Osteoblast (primary cell): ENCODE measurements at regions not wholly inside any gene's neighbourhood (a gene's known extent, or its start where the extent isn't known, plus 50 kb on each side); places are given as distances from the start of the nearest gene placed in this dataset.

ENCODE experiments used
- DNase-seq: peaks from one replicate; pipeline ENCODE4 v3.0.0; 2011; ENCODE audit warnings: low spot score, mixed read lengths; ENCODE audit not compliant: insufficient read length; ENCODE audit errors: missing footprints
- H2AFZ ChIP-seq: 2 replicates; pipeline ENCODE4 v1.6.0; 2011; ENCODE audit warnings: mild to moderate bottlenecking, low read length
- H3K27ac ChIP-seq: 2 replicates; pipeline ENCODE4 v1.5.1; 2011; ENCODE audit warnings: mild to moderate bottlenecking, low read depth, low read length, moderate library complexity
- H3K27me3 ChIP-seq: 2 replicates; pipeline ENCODE4 v1.6.0; 2012; ENCODE audit warnings: mild to moderate bottlenecking, control low read depth, inconsistent platforms, low read length, moderate library complexity; ENCODE audit not compliant: insufficient read depth
- H3K36me3 ChIP-seq: 2 replicates; pipeline ENCODE4 v1.5.1; 2011; ENCODE audit warnings: mild to moderate bottlenecking, low read length, control low read depth, moderate library complexity; ENCODE audit not compliant: insufficient read depth
- H3K4me1 ChIP-seq: 2 replicates; pipeline ENCODE4 v1.5.1; 2011; ENCODE audit warnings: mild to moderate bottlenecking, low read length, control low read depth, moderate library complexity; ENCODE audit not compliant: insufficient read depth
- H3K4me2 ChIP-seq: 2 replicates; pipeline ENCODE4 v1.6.0; 2011; ENCODE audit warnings: mild to moderate bottlenecking, low read length; ENCODE audit not compliant: insufficient read depth
- H3K4me3 ChIP-seq: fragments of 200-600 bp; sonication (generic); 3 replicates; pipeline ENCODE4 v1.5.1; 2012; ENCODE audit warnings: mild to moderate bottlenecking, low read length, inconsistent platforms; ENCODE audit not compliant: insufficient read depth
- H3K79me2 ChIP-seq: 2 replicates; pipeline ENCODE4 v1.6.0; 2012; ENCODE audit warnings: mild to moderate bottlenecking, low read length, control low read depth, inconsistent platforms; ENCODE audit not compliant: insufficient read depth
- H3K9me3 ChIP-seq: 2 replicates; pipeline ENCODE4 v1.5.1; 2011; ENCODE audit warnings: low read depth, low read length, control low read depth
- H4K20me1 ChIP-seq: 2 replicates; pipeline ENCODE4 v1.6.0; 2012; ENCODE audit warnings: mild to moderate bottlenecking, low read length, control low read depth; ENCODE audit not compliant: insufficient read depth
- TF ChIP-seq, protein P1 (sequence below): IDR thresholded peaks from 2 replicates; pipeline ENCODE4 v1.5.1; 2011; ENCODE audit warnings: mild to moderate bottlenecking, low read depth, low read length, moderate library complexity; ENCODE audit errors: extremely low read depth

DNA sequence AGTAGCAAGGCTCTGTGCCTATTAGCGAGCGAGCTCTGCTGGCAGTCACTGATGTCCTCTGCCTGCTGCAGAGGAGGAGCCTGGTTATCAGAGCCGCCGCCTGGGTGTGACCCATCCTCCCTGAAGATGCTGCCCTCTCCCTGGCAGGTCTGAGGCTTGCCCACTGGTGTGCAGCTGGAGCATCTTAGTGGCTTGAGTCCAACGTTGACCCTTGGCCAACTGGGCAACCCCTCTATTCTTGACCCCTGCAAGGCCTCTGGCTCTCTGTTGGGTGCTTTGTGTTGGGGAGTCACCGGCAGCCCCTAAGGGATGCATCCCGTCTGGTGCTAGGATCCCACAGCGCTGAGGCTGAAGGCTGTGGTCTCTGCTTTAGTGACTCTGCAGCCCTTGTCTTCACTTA lies 277.9 kb upstream of the SOX1 start:
- peak; percentile 29 for DNase-seq
- no peak overlapping the region for H3K4me3 ChIP-seq
- peaks cover 6% of the 10 kb centered on the region for H3K9me3 ChIP-seq
- H3K4me1 ChIP-seq = no peaks in the 10 kb centered on the region
- TF ChIP-seq, protein P1, sequence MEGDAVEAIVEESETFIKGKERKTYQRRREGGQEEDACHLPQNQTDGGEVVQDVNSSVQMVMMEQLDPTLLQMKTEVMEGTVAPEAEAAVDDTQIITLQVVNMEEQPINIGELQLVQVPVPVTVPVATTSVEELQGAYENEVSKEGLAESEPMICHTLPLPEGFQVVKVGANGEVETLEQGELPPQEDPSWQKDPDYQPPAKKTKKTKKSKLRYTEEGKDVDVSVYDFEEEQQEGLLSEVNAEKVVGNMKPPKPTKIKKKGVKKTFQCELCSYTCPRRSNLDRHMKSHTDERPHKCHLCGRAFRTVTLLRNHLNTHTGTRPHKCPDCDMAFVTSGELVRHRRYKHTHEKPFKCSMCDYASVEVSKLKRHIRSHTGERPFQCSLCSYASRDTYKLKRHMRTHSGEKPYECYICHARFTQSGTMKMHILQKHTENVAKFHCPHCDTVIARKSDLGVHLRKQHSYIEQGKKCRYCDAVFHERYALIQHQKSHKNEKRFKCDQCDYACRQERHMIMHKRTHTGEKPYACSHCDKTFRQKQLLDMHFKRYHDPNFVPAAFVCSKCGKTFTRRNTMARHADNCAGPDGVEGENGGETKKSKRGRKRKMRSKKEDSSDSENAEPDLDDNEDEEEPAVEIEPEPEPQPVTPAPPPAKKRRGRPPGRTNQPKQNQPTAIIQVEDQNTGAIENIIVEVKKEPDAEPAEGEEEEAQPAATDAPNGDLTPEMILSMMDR = no peak
- H3K27ac ChIP-seq = no peak overlapping the region
- no peaks in the 10 kb centered on the region for H3K36me3 ChIP-seq
- H3K79me2 ChIP-seq = no peaks in the 10 kb centered on the region
- no peak overlapping the region for H2AFZ ChIP-seq
- H3K27me3 ChIP-seq = no peaks in the 10 kb centered on the region
- no peaks in the 10 kb centered on the region for H4K20me1 ChIP-seq
- H3K4me2 ChIP-seq = no peak overlapping the region

DNA sequence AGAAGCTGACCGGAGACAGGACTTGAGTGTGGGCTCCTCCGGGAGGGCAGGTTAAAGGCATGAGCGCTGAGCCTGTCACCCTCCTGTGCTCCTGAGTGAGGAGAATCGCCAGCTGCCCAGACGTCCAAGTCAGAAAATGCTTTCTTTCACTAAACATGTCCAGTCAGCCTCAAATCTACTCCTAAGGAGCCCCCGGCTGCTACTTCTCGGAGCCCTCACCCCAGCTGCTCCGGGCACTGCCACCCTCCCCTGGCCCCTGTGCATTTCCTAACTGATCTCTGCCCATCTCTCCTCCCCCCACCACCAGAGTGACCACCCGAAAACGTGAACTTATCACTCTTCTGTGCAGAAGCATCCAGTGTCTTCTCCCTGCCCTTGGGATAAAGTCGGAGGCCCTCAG lies 277.5 kb upstream of the SOX1 start:
- Histone ChIP-seq H3K27ac (no peak overlapping the region), H3K36me3 (no peaks in the 10 kb centered on the region), H3K4me3 (no peak overlapping the region), H3K9me3 (peaks cover 6% of the 10 kb centered on the region), H3K4me2 (no peak overlapping the region), H3K27me3 (no peaks in the 10 kb centered on the region), H2AFZ (no peak overlapping the region), H3K4me1 (no peaks in the 10 kb centered on the region), H4K20me1 (no peaks in the 10 kb centered on the region), H3K79me2 (no peaks in the 10 kb centered on the region)
- TF ChIP-seq, protein P1 = no peak
- DNase-seq = no peak

DNA sequence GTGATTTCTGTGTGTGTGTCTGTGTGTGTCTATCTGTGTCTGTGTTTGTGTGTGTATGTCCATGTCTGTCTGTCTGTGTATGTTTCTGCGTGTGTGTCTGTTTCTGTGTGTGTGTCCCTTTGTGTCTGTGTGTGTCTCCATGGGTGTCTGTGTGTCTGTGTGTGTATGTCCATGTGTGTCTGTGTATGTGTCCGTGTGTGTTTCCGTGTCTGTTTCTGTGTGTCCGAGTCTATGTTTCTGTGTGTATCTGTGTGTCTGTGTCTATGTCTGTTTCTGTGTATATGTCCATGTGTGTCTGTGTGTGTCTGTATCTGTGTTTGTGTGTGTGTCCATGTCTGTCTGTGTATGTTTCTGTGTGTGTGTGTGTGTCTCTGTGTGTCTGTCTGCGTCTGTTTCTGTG lies 276.3 kb upstream of the SOX1 start:
- H3K4me3 ChIP-seq = no peak overlapping the region
- H2AFZ ChIP-seq = no peak overlapping the region
- no peak overlapping the region for H3K27ac ChIP-seq
- H3K27me3 ChIP-seq = no peaks in the 10 kb centered on the region
- no peak overlapping the region for H3K4me2 ChIP-seq
- no peaks in the 10 kb centered on the region for H3K79me2 ChIP-seq
- peaks cover 6% of the 10 kb centered on the region for H3K9me3 ChIP-seq
- no peaks in the 10 kb centered on the region for H4K20me1 ChIP-seq
- TF ChIP-seq, protein P1 = no peak
- no peaks in the 10 kb centered on the region for H3K36me3 ChIP-seq
- no peaks in the 10 kb centered on the region for H3K4me1 ChIP-seq
- peak; percentile 29 for DNase-seq

DNA sequence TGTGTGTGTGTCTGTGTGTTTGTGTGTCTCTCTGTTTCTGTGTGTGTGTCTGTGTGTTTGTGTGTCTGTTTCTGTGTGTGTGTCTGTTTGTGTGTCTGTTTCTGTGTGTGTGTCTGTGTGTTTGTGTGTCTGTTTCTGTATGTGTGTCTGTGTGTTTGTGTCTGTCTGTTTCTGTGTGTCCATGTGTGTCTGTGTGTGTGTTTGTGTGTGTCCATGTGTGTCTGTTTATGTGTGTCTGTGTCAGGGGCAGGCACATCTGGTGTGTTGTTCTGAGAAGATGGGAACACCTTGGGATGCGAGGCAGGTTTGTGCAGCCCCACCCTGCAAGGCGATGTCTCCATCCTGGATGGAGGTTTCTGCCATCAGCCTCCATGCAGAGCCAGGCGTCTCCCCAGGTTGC lies 275.8 kb upstream of the SOX1 start:
- Histone ChIP-seq H3K9me3 (peaks cover 6% of the 10 kb centered on the region), H3K27ac (no peak overlapping the region), H4K20me1 (no peaks in the 10 kb centered on the region), H3K4me3 (no peak overlapping the region), H3K36me3 (no peaks in the 10 kb centered on the region), H2AFZ (no peak overlapping the region), H3K4me1 (no peaks in the 10 kb centered on the region), H3K79me2 (no peaks in the 10 kb centered on the region), H3K4me2 (no peak overlapping the region), H3K27me3 (no peaks in the 10 kb centered on the region)
- TF ChIP-seq, protein P1 = no peak
- no peak for DNase-seq
